ENCODE measurements at regions not wholly inside any gene's neighbourhood (a gene's known extent, or its start where the extent isn't known, plus 50 kb on each side); places are given as distances from the start of the nearest gene placed in this dataset.

DNA sequence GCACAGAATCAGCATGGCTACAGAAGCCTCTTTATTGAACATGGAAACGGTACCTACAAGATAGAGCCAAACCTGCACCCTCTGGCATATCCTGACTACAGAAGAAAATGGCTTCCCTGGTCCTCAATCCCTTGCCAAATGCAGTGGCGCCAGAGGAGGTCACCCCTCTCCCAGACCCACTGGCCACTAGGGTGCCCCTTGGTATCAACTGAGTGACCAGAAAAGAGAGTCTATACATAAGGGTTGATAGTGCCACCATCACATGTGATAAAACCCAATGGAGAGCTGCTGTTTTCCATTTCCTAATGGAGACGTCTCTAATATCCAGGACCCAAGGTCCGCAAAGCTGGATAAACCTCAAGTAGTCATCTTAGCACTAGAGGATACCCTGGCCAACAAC, 52.7 kb upstream of the ALK start:
- H3K4me3 ChIP-seq (ENCODE audit: low read depth, low read length), result no peak overlapping the region
- H3K27me3 Mint-ChIP-seq, result peaks cover 6% of the 10 kb centered on the region
- H3K4me3 Mint-ChIP-seq, result no peak overlapping the region
- no peaks in the 10 kb centered on the region for H3K4me1 ChIP-seq (ENCODE audit: control insufficient read depth, insufficient read depth, low read length, poor library complexity, severe bottlenecking)
- no peak overlapping the region for H3K27ac Mint-ChIP-seq
- ATAC-seq (ENCODE audit: low read depth in 2 of 2) (no peak), DNase-seq (no peak)
- H3K36me3 ChIP-seq (ENCODE audit: control insufficient read depth, insufficient read depth, low read length), result no peaks in the 10 kb centered on the region
- peaks cover 0 to 3% (median 2%) of the 10 kb centered on the region in 7 donors for H3K9me3 Mint-ChIP-seq
- H3K36me3 Mint-ChIP-seq, result no peaks in the 10 kb centered on the region
- no peaks in the 10 kb centered on the region for H3K27me3 ChIP-seq (ENCODE audit: control insufficient read depth, insufficient read depth, low read length)
- H3K4me1 Mint-ChIP-seq, result no peaks in the 10 kb centered on the region
- no peak overlapping the region for H3K27ac ChIP-seq (ENCODE audit: insufficient read depth, low read length, poor library complexity, severe bottlenecking)
- no peaks in the 10 kb centered on the region for H3K9me3 ChIP-seq (ENCODE audit: control insufficient read depth in 2 of 2, low read length in 2 of 2)

DNA sequence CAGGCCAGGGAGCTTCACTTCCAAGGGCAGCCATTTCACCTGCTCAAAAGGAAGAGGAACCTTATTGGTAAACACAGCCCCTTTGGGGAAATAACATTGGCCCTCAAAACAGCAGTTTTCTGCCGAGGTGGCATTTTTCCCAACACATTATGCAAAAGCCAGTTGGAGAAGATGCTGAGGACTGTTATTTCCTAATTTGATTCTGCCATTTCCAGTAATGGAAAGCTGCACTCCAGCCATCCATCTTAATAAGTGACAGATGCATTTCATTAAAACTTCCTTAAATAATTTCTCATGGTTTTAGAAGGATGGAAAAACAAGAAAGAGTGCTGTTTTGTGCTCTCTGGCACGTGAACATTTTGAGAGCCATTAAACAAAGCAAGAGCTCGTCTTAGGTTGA, 55.9 kb upstream of the ALK start:
- Histone ChIP-seq H3K36me3 (ENCODE audit: control insufficient read depth, insufficient read depth, low read length) (no peaks in the 10 kb centered on the region), H3K27ac (ENCODE audit: insufficient read depth, low read length, poor library complexity, severe bottlenecking) (no peak overlapping the region), H3K4me1 (ENCODE audit: control insufficient read depth, insufficient read depth, low read length, poor library complexity, severe bottlenecking) (no peaks in the 10 kb centered on the region), H3K4me3 (ENCODE audit: low read depth, low read length) (no peak overlapping the region), H3K27me3 (ENCODE audit: control insufficient read depth, insufficient read depth, low read length) (no peaks in the 10 kb centered on the region), H3K9me3 (ENCODE audit: control insufficient read depth in 2 of 2, low read length in 2 of 2) (no peaks in the 10 kb centered on the region)
- no peaks in the 10 kb centered on the region for H3K4me1 Mint-ChIP-seq
- H3K4me3 Mint-ChIP-seq, result no peak overlapping the region
- H3K36me3 Mint-ChIP-seq, result no peaks in the 10 kb centered on the region
- H3K9me3 Mint-ChIP-seq, result peaks cover 0 to 3% (median 0%) of the 10 kb centered on the region in 7 donors
- DNase-seq (no peak), ATAC-seq (ENCODE audit: low read depth in 2 of 2) (no peak)
- no peak overlapping the region for H3K27ac Mint-ChIP-seq
- peaks cover 6% of the 10 kb centered on the region for H3K27me3 Mint-ChIP-seq

DNA sequence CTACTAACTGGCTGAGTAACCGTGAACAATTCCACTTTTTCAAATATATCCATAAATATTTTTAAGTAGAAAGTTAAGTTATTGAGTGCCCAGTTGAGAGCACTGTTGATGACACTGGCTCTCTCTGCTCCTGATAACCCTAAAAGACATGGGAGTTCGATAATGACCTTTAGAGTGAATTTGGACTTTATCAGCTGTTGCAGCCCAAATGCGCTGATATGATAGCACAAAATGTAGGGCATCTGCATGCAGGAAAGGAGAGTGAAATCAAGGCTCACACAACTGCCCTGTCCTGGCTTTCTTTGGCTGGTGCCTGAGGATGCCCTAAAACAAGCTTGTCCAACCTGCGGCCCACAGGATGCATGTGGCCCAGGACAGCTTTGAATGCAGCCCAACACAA, 60.0 kb upstream of the ALK start:
- H3K4me1 Mint-ChIP-seq, result no peaks in the 10 kb centered on the region
- no peaks in the 10 kb centered on the region for H3K9me3 Mint-ChIP-seq
- no peak overlapping the region for H3K27ac Mint-ChIP-seq
- Histone ChIP-seq H3K27me3 (ENCODE audit: control insufficient read depth, insufficient read depth, low read length) (no peaks in the 10 kb centered on the region), H3K36me3 (ENCODE audit: control insufficient read depth, insufficient read depth, low read length) (no peaks in the 10 kb centered on the region), H3K9me3 (ENCODE audit: control insufficient read depth in 2 of 2, low read length in 2 of 2) (no peaks in the 10 kb centered on the region), H3K4me3 (ENCODE audit: low read depth, low read length) (no peak overlapping the region), H3K4me1 (ENCODE audit: control insufficient read depth, insufficient read depth, low read length, poor library complexity, severe bottlenecking) (no peaks in the 10 kb centered on the region), H3K27ac (ENCODE audit: insufficient read depth, low read length, poor library complexity, severe bottlenecking) (no peak overlapping the region)
- no peaks in the 10 kb centered on the region for H3K36me3 Mint-ChIP-seq
- ATAC-seq (ENCODE audit: low read depth in 2 of 2) (no peak), DNase-seq (no peak)
- H3K4me3 Mint-ChIP-seq, result no peak overlapping the region
- no peaks in the 10 kb centered on the region for H3K27me3 Mint-ChIP-seq

DNA sequence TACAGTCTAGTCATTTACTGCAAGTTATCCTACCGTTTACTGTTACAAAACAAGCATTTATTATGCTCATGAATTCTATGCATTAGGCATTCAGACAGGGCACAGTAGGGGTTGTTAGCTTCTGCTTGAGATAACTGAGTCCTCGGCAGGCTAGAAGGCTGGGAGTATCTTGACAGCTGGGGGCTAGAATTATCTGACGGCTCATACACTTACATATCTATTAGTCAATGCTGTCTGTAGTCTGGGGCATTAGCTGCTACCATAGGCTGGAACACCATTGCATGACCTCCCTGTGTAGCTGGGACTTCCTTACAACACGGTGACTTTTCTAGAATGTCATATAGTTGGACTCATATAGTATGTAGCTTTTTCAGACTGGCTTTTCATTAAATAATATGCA, 61.9 kb upstream of the ALK start:
- Mint-ChIP-seq H3K36me3 (no peaks in the 10 kb centered on the region), H3K27me3 (no peaks in the 10 kb centered on the region), H3K9me3 (no peaks in the 10 kb centered on the region), H3K4me1 (no peaks in the 10 kb centered on the region), H3K27ac (no peak overlapping the region), H3K4me3 (no peak overlapping the region)
- H3K4me3 ChIP-seq (ENCODE audit: low read depth, low read length), result no peak overlapping the region
- no peaks in the 10 kb centered on the region for H3K4me1 ChIP-seq (ENCODE audit: control insufficient read depth, insufficient read depth, low read length, poor library complexity, severe bottlenecking)
- ATAC-seq (ENCODE audit: low read depth in 2 of 2) (no peak), DNase-seq (no peak)
- H3K36me3 ChIP-seq (ENCODE audit: control insufficient read depth, insufficient read depth, low read length), result no peaks in the 10 kb centered on the region
- H3K27me3 ChIP-seq (ENCODE audit: control insufficient read depth, insufficient read depth, low read length), result no peaks in the 10 kb centered on the region
- no peaks in the 10 kb centered on the region for H3K9me3 ChIP-seq (ENCODE audit: control insufficient read depth in 2 of 2, low read length in 2 of 2)
- H3K27ac ChIP-seq (ENCODE audit: insufficient read depth, low read length, poor library complexity, severe bottlenecking), result no peak overlapping the region

DNA sequence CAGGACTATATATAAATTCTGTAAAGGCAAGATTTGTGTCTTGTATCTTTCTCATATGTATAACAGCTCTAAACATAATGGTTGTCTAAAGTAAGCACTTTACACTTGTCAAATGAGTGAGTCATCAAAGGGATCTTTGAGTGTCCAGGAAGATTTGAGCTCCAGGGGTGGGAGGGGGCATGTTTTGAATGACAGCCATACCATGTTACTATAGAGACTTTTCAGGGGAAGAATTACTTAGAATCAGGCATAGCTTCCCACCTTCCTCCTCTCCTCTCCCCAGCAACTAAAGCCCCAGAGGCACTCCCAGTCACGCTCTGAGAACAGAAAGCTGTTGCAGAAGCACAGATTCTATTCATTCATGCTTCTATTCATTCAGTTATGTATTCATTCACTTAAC, 65.8 kb upstream of the ALK start:
- ATAC-seq (ENCODE audit: low read depth in 2 of 2), result no peak

DNA sequence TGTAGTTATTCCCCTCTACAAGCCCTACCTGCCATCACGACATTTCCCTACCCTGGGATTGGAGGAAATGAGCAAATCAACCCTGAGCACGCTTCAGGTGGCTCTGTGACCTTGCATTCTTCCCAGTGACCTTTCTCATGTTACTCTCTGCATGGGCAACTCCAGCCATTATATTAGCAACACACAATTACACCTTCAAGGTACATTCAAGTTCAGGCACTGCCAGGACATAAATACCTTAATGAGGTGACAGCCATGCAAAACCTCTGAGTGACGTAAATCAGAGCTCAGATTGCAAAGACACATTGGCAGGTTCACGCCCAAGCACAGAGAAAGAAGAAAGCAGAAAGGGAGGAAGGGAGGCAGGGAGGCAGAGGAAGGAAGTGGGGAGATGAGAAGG, 68.7 kb upstream of the ALK start:
- ATAC-seq (ENCODE audit: low read depth in 2 of 2), result no peak
- H3K27me3 Mint-ChIP-seq, result peaks cover 6% of the 10 kb centered on the region
- Histone ChIP-seq H3K36me3 (ENCODE audit: control insufficient read depth, insufficient read depth, low read length) (no peaks in the 10 kb centered on the region), H3K27me3 (ENCODE audit: control insufficient read depth, insufficient read depth, low read length) (no peaks in the 10 kb centered on the region), H3K4me3 (ENCODE audit: low read depth, low read length) (no peak overlapping the region), H3K27ac (ENCODE audit: insufficient read depth, low read length, poor library complexity, severe bottlenecking) (no peak overlapping the region), H3K4me1 (ENCODE audit: control insufficient read depth, insufficient read depth, low read length, poor library complexity, severe bottlenecking) (no peaks in the 10 kb centered on the region), H3K9me3 (ENCODE audit: control insufficient read depth in 2 of 2, low read length in 2 of 2) (no peaks in the 10 kb centered on the region)
- no peaks in the 10 kb centered on the region for H3K36me3 Mint-ChIP-seq
- H3K9me3 Mint-ChIP-seq, result peaks cover 0 to 2% (median 0%) of the 10 kb centered on the region in 7 donors
- no peaks in the 10 kb centered on the region for H3K4me1 Mint-ChIP-seq
- no peak overlapping the region for H3K27ac Mint-ChIP-seq
- H3K4me3 Mint-ChIP-seq, result no peak overlapping the region
- DNase-seq, result no peak

More for the DNA sequence above, 65.8 kb upstream of the ALK start:
- Mint-ChIP-seq H3K9me3 (peaks cover 0 to under 1% (median 0%) of the 10 kb centered on the region in 7 donors), H3K4me3 (no peak overlapping the region), H3K27ac (no peak overlapping the region), H3K4me1 (no peaks in the 10 kb centered on the region), H3K27me3 (no peaks in the 10 kb centered on the region), H3K36me3 (no peaks in the 10 kb centered on the region)
- DNase-seq, result no peak
- Histone ChIP-seq H3K4me3 (ENCODE audit: low read depth, low read length) (no peak overlapping the region), H3K36me3 (ENCODE audit: control insufficient read depth, insufficient read depth, low read length) (no peaks in the 10 kb centered on the region), H3K4me1 (ENCODE audit: control insufficient read depth, insufficient read depth, low read length, poor library complexity, severe bottlenecking) (no peaks in the 10 kb centered on the region), H3K9me3 (ENCODE audit: control insufficient read depth in 2 of 2, low read length in 2 of 2) (no peaks in the 10 kb centered on the region), H3K27ac (ENCODE audit: insufficient read depth, low read length, poor library complexity, severe bottlenecking) (no peak overlapping the region), H3K27me3 (ENCODE audit: control insufficient read depth, insufficient read depth, low read length) (no peaks in the 10 kb centered on the region)

DNA sequence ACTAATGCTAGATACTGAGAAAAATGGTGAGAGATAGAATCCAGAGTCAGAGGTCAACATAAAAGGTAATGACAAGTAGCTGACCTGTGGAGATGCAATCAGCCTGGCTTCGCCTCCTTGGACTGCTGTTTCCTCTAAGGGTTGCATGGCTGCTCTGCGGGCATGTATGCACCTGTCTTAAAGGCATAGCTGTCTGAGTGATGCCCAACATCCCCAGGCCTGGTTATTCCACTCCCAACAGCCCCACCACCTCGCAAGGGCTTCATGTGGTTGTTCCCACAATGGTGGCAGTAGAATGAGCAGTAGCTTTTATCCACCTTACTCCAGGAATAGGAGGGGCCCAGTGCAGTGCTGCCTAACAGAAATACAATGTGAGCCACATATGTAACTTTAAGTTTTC, 69.7 kb upstream of the ALK start:
- Mint-ChIP-seq H3K4me3 (no peak overlapping the region), H3K9me3 (peaks cover 0 to 3% (median 0%) of the 10 kb centered on the region in 7 donors), H3K4me1 (no peaks in the 10 kb centered on the region), H3K27ac (no peak overlapping the region), H3K36me3 (no peaks in the 10 kb centered on the region), H3K27me3 (peaks cover 6% of the 10 kb centered on the region)
- no peaks in the 10 kb centered on the region for H3K36me3 ChIP-seq (ENCODE audit: control insufficient read depth, insufficient read depth, low read length)
- no peak overlapping the region for H3K27ac ChIP-seq (ENCODE audit: insufficient read depth, low read length, poor library complexity, severe bottlenecking)
- H3K4me1 ChIP-seq (ENCODE audit: control insufficient read depth, insufficient read depth, low read length, poor library complexity, severe bottlenecking), result no peaks in the 10 kb centered on the region
- DNase-seq (no peak), ATAC-seq (ENCODE audit: low read depth in 2 of 2) (no peak)
- H3K4me3 ChIP-seq (ENCODE audit: low read depth, low read length), result no peak overlapping the region
- no peaks in the 10 kb centered on the region for H3K9me3 ChIP-seq (ENCODE audit: control insufficient read depth in 2 of 2, low read length in 2 of 2)
- H3K27me3 ChIP-seq (ENCODE audit: control insufficient read depth, insufficient read depth, low read length), result peaks cover 2% of the 10 kb centered on the region

DNA sequence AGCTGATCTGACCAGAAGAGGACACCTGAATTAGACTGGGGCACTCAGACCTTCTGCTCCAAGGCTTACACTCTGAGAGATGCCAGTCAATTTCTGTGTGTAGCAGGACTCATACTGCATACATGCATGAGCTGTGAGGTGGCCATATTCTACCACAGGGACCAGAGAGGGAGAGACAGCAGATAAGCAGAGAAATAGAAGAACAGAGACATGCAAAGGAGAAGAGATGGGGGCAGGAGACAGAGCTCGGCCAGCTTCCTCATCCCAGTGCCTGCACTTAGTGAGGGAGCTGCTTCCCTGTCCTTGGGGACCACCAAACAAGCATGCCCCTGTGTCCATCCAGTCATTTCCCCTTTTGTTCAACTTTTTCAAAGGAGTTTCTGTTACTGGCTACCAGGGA, 73.9 kb upstream of the ALK start:
- H3K4me1 Mint-ChIP-seq, result no peaks in the 10 kb centered on the region
- ATAC-seq (ENCODE audit: low read depth in 2 of 2), result no peak

More for the DNA sequence above, 73.9 kb upstream of the ALK start:
- H3K4me3 Mint-ChIP-seq, result no peak overlapping the region
- no peak for DNase-seq
- Histone ChIP-seq H3K4me3 (ENCODE audit: low read depth, low read length) (no peak overlapping the region), H3K4me1 (ENCODE audit: control insufficient read depth, insufficient read depth, low read length, poor library complexity, severe bottlenecking) (no peaks in the 10 kb centered on the region), H3K9me3 (ENCODE audit: control insufficient read depth in 2 of 2, low read length in 2 of 2) (peaks cover 0 to 3% of the 10 kb centered on the region in 2 experiments), H3K36me3 (ENCODE audit: control insufficient read depth, insufficient read depth, low read length) (no peaks in the 10 kb centered on the region), H3K27me3 (ENCODE audit: control insufficient read depth, insufficient read depth, low read length) (peaks cover 2% of the 10 kb centered on the region), H3K27ac (ENCODE audit: insufficient read depth, low read length, poor library complexity, severe bottlenecking) (no peak overlapping the region)
- no peak overlapping the region for H3K27ac Mint-ChIP-seq
- H3K9me3 Mint-ChIP-seq, result peaks cover 0 to 13% (median 2%) of the 10 kb centered on the region in 7 donors
- H3K36me3 Mint-ChIP-seq, result no peaks in the 10 kb centered on the region
- H3K27me3 Mint-ChIP-seq, result peaks cover 16% of the 10 kb centered on the region

Measured in CD4-positive, CD25-positive, alpha-beta regulatory T cell (primary cell).